ENCODE measurements at regions not wholly inside any gene's neighbourhood (a gene's known extent, or its start where the extent isn't known, plus 50 kb on each side); places are given as distances from the start of the nearest gene placed in this dataset.

DNA sequence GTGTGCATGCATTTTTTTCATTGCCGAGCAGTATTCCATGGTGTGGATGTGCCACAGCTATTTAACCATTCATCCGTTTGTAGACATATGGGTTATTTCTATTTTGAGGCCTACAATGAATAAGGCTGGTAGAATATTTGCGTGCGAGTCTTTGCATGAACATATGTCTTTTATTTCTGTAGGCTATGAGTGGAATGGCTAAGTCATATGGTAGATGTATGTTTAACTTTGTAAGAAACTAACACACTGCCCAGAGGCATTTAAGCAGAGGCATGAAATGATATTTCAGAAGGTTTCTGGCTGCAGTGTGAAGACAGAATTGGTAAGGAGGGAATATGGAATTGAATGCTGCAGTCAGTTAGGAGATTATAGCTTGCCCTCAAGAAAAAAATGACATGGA is 457.4 kb upstream of the CDH4 start:
- TF ChIP-seq, protein P1, sequence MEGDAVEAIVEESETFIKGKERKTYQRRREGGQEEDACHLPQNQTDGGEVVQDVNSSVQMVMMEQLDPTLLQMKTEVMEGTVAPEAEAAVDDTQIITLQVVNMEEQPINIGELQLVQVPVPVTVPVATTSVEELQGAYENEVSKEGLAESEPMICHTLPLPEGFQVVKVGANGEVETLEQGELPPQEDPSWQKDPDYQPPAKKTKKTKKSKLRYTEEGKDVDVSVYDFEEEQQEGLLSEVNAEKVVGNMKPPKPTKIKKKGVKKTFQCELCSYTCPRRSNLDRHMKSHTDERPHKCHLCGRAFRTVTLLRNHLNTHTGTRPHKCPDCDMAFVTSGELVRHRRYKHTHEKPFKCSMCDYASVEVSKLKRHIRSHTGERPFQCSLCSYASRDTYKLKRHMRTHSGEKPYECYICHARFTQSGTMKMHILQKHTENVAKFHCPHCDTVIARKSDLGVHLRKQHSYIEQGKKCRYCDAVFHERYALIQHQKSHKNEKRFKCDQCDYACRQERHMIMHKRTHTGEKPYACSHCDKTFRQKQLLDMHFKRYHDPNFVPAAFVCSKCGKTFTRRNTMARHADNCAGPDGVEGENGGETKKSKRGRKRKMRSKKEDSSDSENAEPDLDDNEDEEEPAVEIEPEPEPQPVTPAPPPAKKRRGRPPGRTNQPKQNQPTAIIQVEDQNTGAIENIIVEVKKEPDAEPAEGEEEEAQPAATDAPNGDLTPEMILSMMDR (IDR thresholded peaks at IDR 0.05; ENCODE audit: insufficient read depth, low read depth, low read length) = no peak
- H3K4me3 ChIP-seq (ENCODE audit: low read depth, low read length) = no peak overlapping the region
- no peak for DNase-seq (ENCODE audit: low read depth)

DNA sequence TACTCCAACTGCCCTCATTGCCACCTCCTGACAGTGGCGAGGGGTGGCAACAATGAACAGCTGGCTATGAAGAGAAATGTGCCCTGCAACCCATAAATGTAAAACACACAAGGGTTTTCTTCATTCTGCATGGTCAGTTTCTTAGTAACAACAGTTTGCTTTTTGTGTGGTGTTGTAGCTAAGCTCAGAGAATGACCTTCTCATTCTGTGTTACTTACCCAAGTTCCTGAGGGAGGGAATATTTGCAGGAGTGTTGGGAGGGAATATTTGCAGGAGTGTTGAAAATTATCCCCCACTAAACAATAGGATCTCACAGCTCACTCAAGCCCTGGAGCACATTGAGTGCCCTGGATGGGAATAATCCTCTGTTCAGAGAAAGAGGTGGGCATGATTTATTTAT is 456.4 kb upstream of the CDH4 start:
- TF ChIP-seq, protein P1 (IDR thresholded peaks at IDR 0.05; ENCODE audit: insufficient read depth, low read depth, low read length) = no peak
- H3K4me3 ChIP-seq (ENCODE audit: low read depth, low read length) = no peak overlapping the region
- DNase-seq (ENCODE audit: low read depth) = no peak

DNA sequence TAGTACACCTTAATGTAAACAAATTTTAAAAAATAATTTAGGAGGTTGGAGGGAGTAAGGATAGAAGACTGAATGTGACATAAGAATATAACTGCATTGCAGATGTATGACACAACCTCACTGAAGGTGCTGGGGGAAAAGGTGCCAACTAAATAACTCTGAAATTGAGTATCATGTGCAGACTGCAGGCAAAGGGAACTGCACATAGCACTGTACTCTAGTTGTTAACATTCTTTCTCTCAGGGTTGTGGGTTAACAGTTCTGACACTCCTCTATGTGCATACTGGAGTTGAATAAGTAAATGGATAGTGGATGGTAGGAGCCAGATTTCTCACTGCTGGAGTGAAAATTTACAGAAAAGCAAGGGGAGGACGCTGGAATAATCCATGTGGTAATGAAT is 451.9 kb upstream of the CDH4 start:
- DNase-seq (ENCODE audit: low read depth) = no peak
- H3K4me3 ChIP-seq (ENCODE audit: low read depth, low read length) = no peak overlapping the region
- TF ChIP-seq, protein P1 (IDR thresholded peaks at IDR 0.05; ENCODE audit: insufficient read depth, low read depth, low read length) = no peak

DNA sequence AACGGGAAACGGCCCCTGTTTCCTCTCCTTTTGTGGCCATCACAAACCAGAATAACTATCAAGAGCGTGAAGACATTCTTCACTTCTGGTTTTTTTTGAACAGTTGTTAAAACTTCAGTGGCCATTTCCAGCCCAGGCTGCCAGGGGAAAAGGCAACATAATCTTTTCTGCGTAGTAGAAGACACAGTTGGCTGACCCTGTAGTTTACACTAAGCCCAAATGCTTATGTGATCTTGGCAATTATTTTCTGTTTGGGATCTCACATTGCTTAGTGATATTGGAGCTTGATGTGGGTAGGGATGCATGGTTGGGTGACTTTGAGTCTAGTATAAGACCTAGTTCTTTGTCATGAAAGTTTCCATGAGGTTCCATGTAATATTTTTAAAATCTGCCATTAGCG is 449.4 kb upstream of the CDH4 start:
- H3K4me3 ChIP-seq (ENCODE audit: low read depth, low read length) = no peak overlapping the region
- no peak for DNase-seq (ENCODE audit: low read depth)
- TF ChIP-seq, protein P1 (IDR thresholded peaks at IDR 0.05; ENCODE audit: insufficient read depth, low read depth, low read length) = no peak

DNA sequence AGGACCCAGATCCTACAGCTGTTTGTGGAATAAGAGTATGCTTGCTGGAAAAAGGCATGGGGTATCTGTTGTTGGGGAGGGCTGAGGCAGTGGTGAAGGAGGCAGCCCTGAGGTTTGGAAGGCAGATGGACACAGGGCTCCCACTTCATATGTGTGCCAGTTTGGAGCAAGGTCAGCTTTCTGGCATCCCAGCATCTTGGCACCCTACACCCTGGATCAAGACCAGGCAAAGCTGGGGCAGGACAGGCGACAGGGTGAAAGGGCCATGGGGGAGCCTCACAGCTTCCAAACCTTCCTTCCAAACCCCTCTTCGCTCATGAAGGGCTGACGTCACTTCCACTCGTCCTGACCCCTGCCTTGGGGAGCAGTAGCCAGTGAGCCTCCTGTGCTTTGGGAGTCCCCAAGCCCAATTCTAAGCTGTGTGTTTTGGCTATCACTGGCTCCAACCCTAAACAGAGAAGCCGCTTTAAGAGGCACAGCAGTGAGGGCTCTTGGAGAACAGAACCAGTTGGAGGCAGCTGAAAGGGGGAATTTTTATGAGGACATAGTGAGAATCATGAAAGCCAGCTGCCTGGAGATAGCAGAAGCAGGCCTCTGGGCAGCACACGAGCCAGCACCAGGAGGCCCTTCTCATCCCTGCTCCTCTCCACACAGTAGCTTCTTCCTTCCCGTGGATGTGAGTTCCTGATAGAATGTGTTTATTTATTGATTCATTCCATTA is 448.6 kb upstream of the CDH4 start:
- no peak overlapping the region for H3K4me3 ChIP-seq (ENCODE audit: low read depth, low read length)
- DNase-seq (ENCODE audit: low read depth) = no peak
- TF ChIP-seq, protein P1 (IDR thresholded peaks at IDR 0.05; ENCODE audit: insufficient read depth, low read depth, low read length) = no peak

DNA sequence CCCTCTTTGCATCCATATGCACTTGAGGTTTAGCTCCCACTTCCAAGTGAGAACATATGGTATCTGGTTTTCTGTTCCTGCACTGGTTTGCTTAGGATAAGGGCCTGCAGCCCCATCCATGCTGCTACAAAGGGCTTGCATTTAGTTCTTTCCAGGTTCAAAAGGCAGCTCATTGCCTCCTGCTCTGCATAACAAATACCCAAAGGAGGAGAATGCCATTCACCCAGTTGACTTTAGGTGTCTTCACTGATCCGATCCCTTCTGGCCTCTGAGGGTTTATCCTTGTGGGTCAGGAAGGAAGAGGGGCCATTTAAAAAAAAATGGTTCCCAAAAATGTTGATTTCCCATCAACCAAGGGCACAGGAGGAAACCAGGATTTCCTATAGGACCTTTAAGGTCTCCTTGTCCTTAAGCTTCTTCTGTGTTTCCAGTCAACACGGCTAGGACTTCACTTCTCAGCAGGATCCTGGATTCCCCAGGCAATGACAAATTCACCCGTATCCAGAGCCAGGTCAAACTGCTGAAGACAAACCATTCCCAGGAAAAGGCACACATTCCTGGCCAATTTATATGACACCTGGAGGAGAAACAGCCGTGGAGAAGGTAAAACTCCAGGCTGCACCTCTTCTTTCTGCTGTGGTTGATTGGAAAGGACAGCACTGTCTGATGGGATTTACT is 447.7 kb upstream of the CDH4 start:
- H3K4me3 ChIP-seq (ENCODE audit: low read depth, low read length) = no peak overlapping the region
- DNase-seq (ENCODE audit: low read depth) = no peak
- TF ChIP-seq, protein P1 (IDR thresholded peaks at IDR 0.05; ENCODE audit: insufficient read depth, low read depth, low read length) = no peak
